BJ (cell line): ENCODE measurements at regions not wholly inside any gene's neighbourhood (a gene's known extent, or its start where the extent isn't known, plus 50 kb on each side); places are given as distances from the start of the nearest gene placed in this dataset.

Experiments used
- CTCF ChIA-PET: fragments of 350-600 bp; formaldehyde crosslinking; extraction: SDS; loops from one replicate; lab custom pipeline; 2021; ENCODE audit warnings: antibody characterized with exemption, inconsistent platforms; lab: Yijun Ruan, JAX
- POLR2A ChIA-PET: fragments of 300-600 bp; sonication (Branson Sonifier 250); formaldehyde crosslinking; extraction: SDS; loops from one replicate; lab custom pipeline; 2021; ENCODE audit warnings: antibody characterized with exemption; lab: Charles Lee
- DNase-seq: peaks from one replicate; pipeline ENCODE4 v3.0.0-alpha.2; 2011; ENCODE audit warnings: low read depth
- H3K27me3 ChIP-seq: 2 replicates; pipeline ENCODE4 v1.6.0; 2011; ENCODE audit warnings: low read length; ENCODE audit not compliant: control insufficient read depth, insufficient read depth
- H3K36me3 ChIP-seq: 2 replicates; pipeline ENCODE4 v1.5.1; 2011; ENCODE audit warnings: low read length; ENCODE audit not compliant: control insufficient read depth, insufficient read depth
- H3K4me3 ChIP-seq: 2 replicates; pipeline ENCODE4 v1.5.1; 2011; ENCODE audit warnings: low read depth, mild to moderate bottlenecking, control low read depth, low read length
- TF ChIP-seq, protein P1 (sequence below): IDR thresholded peaks from 2 replicates; pipeline ENCODE4 v1.5.1; 2011; ENCODE audit warnings: low read depth, mild to moderate bottlenecking, control low read depth, inconsistent platforms, low read length, moderate library complexity; ENCODE audit not compliant: insufficient read depth

DNA sequence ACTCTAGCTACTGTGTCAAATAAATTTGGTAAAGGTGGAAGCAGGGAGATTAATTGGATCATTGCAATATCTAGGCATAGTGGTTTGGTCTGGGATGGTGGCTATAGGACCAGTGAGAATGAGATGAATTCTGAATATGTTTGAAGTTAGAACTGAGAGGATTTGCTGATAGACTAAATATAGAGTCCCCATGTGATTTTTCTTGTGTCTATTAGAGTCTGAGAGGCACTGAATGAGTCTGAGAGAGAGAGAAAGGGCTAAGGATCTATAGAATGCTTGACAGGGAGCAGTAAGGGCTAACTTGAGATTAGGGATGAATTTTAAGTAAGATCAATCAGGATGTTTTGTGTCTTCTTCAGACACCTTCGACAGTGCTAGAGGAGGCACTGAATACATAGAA, 77.9 kb upstream of the CHL1 start:
- TF ChIP-seq, protein P1, sequence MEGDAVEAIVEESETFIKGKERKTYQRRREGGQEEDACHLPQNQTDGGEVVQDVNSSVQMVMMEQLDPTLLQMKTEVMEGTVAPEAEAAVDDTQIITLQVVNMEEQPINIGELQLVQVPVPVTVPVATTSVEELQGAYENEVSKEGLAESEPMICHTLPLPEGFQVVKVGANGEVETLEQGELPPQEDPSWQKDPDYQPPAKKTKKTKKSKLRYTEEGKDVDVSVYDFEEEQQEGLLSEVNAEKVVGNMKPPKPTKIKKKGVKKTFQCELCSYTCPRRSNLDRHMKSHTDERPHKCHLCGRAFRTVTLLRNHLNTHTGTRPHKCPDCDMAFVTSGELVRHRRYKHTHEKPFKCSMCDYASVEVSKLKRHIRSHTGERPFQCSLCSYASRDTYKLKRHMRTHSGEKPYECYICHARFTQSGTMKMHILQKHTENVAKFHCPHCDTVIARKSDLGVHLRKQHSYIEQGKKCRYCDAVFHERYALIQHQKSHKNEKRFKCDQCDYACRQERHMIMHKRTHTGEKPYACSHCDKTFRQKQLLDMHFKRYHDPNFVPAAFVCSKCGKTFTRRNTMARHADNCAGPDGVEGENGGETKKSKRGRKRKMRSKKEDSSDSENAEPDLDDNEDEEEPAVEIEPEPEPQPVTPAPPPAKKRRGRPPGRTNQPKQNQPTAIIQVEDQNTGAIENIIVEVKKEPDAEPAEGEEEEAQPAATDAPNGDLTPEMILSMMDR = no peak
- CTCF ChIA-PET = no interaction called here
- no peaks in the 10 kb centered on the region for H3K36me3 ChIP-seq
- no peak overlapping the region for H3K4me3 ChIP-seq
- POLR2A ChIA-PET = no interaction called here
- no peak for DNase-seq
- H3K27me3 ChIP-seq = no peaks in the 10 kb centered on the region

DNA sequence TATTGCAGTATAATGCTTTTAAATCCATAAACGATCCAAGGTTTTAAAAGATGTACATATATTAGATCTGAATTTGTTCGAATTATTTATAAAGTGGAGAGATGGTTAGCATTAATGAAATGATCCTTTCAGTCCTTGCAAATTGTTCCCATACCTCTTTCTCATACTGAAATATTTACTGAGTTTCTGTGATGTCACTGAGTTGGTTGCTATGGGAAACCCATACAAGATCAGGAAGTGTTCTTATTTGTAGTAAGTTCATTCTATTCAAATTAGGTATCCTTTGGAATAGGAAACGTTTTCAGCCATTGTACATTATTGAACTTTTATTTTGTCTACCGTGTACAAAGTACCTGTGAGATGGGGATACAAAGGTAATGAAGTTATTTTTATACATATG, 73.2 kb upstream of the CHL1 start:
- no peak for DNase-seq
- no peak overlapping the region for H3K4me3 ChIP-seq
- no peaks in the 10 kb centered on the region for H3K27me3 ChIP-seq
- no peaks in the 10 kb centered on the region for H3K36me3 ChIP-seq
- ChIA-PET POLR2A (no interaction called here), CTCF (interaction anchor here (1.4 kb wide), 1 partner anchor 13 kb away, joined by 3 read pairs; no protein-coding TSS in a partner anchor)
- TF ChIP-seq, protein P1 = no peak

DNA sequence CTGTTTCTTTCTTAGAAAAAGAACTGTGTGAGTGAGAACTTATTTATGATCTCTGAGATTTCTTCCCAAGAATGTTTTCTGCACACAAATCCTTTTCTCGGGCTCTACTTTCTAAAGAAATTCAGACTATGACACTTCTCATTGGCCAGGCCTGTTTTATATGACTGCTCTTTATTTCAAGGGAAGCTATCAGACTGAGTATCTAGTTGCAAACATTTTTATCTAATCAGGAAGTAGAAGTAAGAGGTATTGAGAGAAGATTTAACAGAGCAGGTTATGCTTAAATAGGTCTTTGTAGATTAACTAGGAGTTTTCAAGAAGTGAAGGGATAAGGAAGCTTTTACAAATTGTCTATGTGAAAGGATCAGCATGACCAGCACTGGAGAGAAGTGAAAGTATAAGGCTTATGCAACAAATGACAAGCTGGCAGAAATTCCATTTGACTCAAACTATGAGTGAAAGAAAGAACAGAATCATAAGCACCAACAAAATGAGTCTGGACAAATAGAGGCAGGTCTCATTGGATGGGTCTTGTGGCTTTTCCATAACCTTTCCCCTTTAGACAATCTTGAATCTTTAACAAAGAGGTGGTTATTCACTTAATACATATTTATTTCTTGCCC, 71.9 kb upstream of the CHL1 start:
- POLR2A ChIA-PET = no interaction called here
- Histone ChIP-seq H3K36me3 (no peaks in the 10 kb centered on the region), H3K4me3 (no peak overlapping the region), H3K27me3 (no peaks in the 10 kb centered on the region)
- TF ChIP-seq, protein P1 = no peak
- DNase-seq = no peak
- CTCF ChIA-PET = interaction anchor here (1.4 kb wide), 1 partner anchor 12 kb away, joined by 3 read pairs; no protein-coding TSS in a partner anchor

DNA sequence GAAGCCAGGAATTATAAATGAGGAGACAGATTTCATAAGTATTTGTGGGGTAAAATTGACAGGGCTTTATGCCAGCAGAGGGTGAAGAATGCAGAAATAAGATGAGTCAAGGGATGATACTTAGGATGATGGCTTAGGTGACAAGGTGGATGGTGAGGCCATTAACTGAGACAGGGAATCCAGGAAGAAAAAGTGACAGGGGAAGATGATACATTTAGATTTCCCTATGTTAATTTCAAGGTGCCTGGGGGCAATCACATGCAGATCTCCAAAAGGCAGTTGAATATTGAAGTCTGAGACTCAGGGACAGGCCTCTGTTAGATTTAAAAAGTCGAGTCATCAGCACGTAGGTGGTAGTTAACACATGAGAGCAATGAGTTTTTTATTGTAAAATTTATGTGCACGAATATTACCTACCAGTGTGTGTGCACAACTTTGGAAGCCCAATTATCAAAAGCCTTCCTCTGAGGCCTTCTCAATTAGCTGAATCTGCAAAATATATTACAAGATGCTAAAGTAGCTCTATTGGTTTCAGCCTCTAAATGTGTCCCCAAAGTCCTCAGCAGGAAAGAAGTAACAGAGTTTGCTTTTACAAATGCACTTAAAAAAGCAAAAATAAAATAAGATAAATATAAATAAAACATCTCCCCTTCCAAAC, 67.9 kb upstream of the CHL1 start:
- ChIA-PET POLR2A (no interaction called here), CTCF (no interaction called here)
- DNase-seq = no peak
- TF ChIP-seq, protein P1 = no peak
- Histone ChIP-seq H3K27me3 (no peaks in the 10 kb centered on the region), H3K4me3 (no peak overlapping the region), H3K36me3 (no peaks in the 10 kb centered on the region)

DNA sequence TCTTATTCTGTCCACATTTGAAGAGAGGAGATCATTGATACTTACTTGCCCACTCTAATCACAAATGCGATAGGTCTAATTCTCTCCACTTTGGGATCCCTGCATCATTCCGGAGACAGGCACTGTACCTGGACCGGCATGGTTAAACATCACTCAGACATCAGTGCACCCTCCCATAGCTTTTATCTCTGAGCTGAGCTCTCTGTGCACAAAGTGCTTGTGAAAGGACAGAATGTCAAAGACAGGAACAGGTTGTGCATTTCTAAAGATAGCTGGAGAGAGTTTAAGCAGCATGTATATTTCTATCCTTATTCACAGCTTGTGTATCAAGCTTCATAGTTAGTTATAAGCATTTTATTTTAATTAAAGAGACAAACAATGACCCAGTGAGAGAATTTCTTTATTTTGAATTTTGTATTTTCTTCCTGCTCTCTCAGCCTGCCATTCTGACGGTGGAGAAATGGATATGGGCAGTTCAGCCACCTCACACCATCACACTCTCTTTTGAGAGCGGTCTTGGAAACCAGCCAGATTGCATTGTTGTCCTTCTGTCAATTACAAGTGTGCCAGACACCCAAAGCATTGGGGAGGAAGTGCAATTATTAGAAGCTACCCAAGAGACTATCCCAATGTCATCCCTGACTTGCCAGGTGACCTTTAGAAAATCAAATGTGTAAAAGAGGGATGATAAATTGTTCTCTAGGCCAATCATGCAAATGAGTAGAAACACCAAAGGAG, 65.2 kb upstream of the CHL1 start:
- ChIA-PET POLR2A (no interaction called here), CTCF (no interaction called here)
- Histone ChIP-seq H3K4me3 (no peak overlapping the region), H3K27me3 (no peaks in the 10 kb centered on the region), H3K36me3 (no peaks in the 10 kb centered on the region)
- DNase-seq = no peak
- TF ChIP-seq, protein P1 = no peak
